OCI-LY7 (cell line): ENCODE measurements at regions not wholly inside any gene's neighbourhood (a gene's known extent, or its start where the extent isn't known, plus 50 kb on each side); places are given as distances from the start of the nearest gene placed in this dataset.

Source experiments
- BruUV-seq: library from RNA; stranded (reverse); fragments of 400-500 nt; replicated peaks from 2 replicates; lab custom pipeline; 2021; lab: Mats Ljungman, UMichigan
- CTCF ChIA-PET: fragments of 300-600 bp; sonication (Branson Sonifier 250); formaldehyde crosslinking; loops from one replicate; lab custom pipeline; 2022; ENCODE audit warnings: antibody characterized with exemption; ENCODE audit not compliant: unreplicated experiment; lab: Charles Lee
- POLR2A ChIA-PET: fragments of 300-600 bp; sonication (Branson Sonifier 250); formaldehyde crosslinking; loops from one replicate; lab custom pipeline; 2022; ENCODE audit warnings: antibody characterized with exemption; lab: Charles Lee
- DNase-seq: peaks from one replicate; pipeline ENCODE4 v3.0.0-alpha.2; 2015; ENCODE audit warnings: low spot score
- H2AFZ ChIP-seq: fragments of 200-600 bp; sonication (generic), shearing (Covaris generic); 2 replicates; pipeline ENCODE4 v1.6.1; 2014; ENCODE audit warnings: mild to moderate bottlenecking, antibody characterized with exemption, low read length, moderate library complexity
- H3K27ac ChIP-seq: fragments of 200-600 bp; sonication (generic); 2 replicates; pipeline ENCODE4 v1.5.1; 2014; ENCODE audit warnings: mixed run types, low read depth, mild to moderate bottlenecking, moderate library complexity, low read length, inconsistent platforms; ENCODE audit not compliant: poor library complexity, severe bottlenecking
- H3K36me3 ChIP-seq: fragments of 200-600 bp; sonication (generic); 2 replicates; pipeline ENCODE4 v1.6.1; 2014; ENCODE audit warnings: mild to moderate bottlenecking, antibody characterized with exemption, low read length, moderate library complexity, mixed read lengths; ENCODE audit not compliant: insufficient read depth
- H3K4me1 ChIP-seq: fragments of 200-600 bp; sonication (generic); 2 replicates; pipeline ENCODE4 v1.5.1; 2014; ENCODE audit warnings: mild to moderate bottlenecking, low read length; ENCODE audit not compliant: insufficient read depth, poor library complexity, severe bottlenecking
- H3K4me2 ChIP-seq: fragments of 200-600 bp; sonication (generic); 2 replicates; pipeline ENCODE4 v1.6.1; 2014; ENCODE audit warnings: mild to moderate bottlenecking, low read length
- H3K4me3 ChIP-seq: fragments of 200-600 bp; sonication (generic); 2 replicates; pipeline ENCODE4 v1.5.1; 2014; ENCODE audit warnings: mild to moderate bottlenecking, low read depth, low read length; ENCODE audit not compliant: poor library complexity, severe bottlenecking
- H3K79me2 ChIP-seq: fragments of 200-600 bp; sonication (generic); 2 replicates; pipeline ENCODE4 v1.6.1; 2016; ENCODE audit warnings: low read depth, mild to moderate bottlenecking, low read length, moderate library complexity, mixed read lengths; ENCODE audit not compliant: insufficient read depth
- H3K9me2 ChIP-seq: fragments of 200-600 bp; sonication (generic); 2 replicates; pipeline ENCODE4 v1.6.1; 2016; ENCODE audit warnings: mild to moderate bottlenecking, low read length, mixed read lengths; ENCODE audit not compliant: insufficient read depth
- H3K9me3 ChIP-seq: fragments of 200-600 bp; sonication (generic); 2 replicates; pipeline ENCODE4 v1.6.1; 2014; ENCODE audit warnings: mild to moderate bottlenecking, mixed run types, low read length, mixed read lengths
- H4K20me1 ChIP-seq: fragments of 200-600 bp; sonication (generic); 2 replicates; pipeline ENCODE4 v1.6.1; 2014; ENCODE audit warnings: mild to moderate bottlenecking, antibody characterized with exemption, low read length, moderate library complexity, mixed read lengths; ENCODE audit not compliant: insufficient read depth
- EZH2phosphoT487 ChIP-seq: fragments of 200-600 bp; sonication (generic); IDR thresholded peaks from 2 replicates; pipeline ENCODE4 v1.6.1; 2018; ENCODE audit warnings: low read depth, borderline replicate concordance, mild to moderate bottlenecking, mixed run types, antibody characterized with exemption, low read length, moderate library complexity, mixed read lengths
- intact Hi-C: fragments of 100-400 bp; cut with micrococcal nuclease; formaldehyde crosslinking; loops from one replicate; pipeline ENCODE4 v1.10.0; 2022; ENCODE audit not compliant: unreplicated experiment
- TF ChIP-seq, protein P1 (sequence below): fragments of 200-600 bp; sonication (generic); conservative IDR thresholded peaks from 2 replicates; pipeline ENCODE4 v1.5.1; 2014; ENCODE audit warnings: mild to moderate bottlenecking, antibody characterized with exemption, low read length, moderate library complexity, mixed read lengths

DNA sequence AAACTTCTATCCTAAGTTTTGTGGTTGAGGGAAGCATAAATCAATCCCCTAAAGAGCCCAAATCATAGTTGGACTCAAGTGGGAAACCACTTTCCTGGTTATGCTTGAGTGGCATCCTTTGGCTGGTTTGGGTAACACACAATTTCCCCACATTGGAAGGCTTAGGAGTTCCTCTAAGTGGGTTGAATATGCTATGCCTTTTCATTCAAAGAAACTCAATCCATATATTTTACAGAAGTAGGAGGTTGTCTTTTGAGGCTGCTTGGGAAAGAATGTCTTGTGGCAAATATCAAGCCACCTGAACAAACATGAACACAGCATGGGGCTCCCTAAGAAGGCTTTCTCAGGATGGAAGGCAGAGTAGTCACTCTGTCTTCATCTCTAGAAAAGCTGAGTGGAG lies 121.1 kb downstream of the SPATA31D1 start:
- H3K9me2 ChIP-seq = no peaks in the 10 kb centered on the region
- ChIA-PET CTCF (no interaction called here), POLR2A (no interaction called here)
- H2AFZ ChIP-seq = no peak overlapping the region
- no TSS peak for BruUV-seq
- H3K4me2 ChIP-seq = no peak overlapping the region
- DNase-seq = no peak
- intact Hi-C loops = loop anchor here (10.0 kb wide), 1 partner anchor 395 kb away; no protein-coding TSS in a partner anchor
- H3K4me1 ChIP-seq = peaks cover 8% of the 10 kb centered on the region
- H3K79me2 ChIP-seq = no peaks in the 10 kb centered on the region
- H4K20me1 ChIP-seq = no peaks in the 10 kb centered on the region
- H3K9me3 ChIP-seq = 0 out of 2 replicates have a peak, but pooled peaks cover 5% of the 10 kb centered on the region
- H3K4me3 ChIP-seq = no peak overlapping the region
- TF ChIP-seq EZH2phosphoT487 = no peak
- TF ChIP-seq, protein P1, sequence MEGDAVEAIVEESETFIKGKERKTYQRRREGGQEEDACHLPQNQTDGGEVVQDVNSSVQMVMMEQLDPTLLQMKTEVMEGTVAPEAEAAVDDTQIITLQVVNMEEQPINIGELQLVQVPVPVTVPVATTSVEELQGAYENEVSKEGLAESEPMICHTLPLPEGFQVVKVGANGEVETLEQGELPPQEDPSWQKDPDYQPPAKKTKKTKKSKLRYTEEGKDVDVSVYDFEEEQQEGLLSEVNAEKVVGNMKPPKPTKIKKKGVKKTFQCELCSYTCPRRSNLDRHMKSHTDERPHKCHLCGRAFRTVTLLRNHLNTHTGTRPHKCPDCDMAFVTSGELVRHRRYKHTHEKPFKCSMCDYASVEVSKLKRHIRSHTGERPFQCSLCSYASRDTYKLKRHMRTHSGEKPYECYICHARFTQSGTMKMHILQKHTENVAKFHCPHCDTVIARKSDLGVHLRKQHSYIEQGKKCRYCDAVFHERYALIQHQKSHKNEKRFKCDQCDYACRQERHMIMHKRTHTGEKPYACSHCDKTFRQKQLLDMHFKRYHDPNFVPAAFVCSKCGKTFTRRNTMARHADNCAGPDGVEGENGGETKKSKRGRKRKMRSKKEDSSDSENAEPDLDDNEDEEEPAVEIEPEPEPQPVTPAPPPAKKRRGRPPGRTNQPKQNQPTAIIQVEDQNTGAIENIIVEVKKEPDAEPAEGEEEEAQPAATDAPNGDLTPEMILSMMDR = no peak
- H3K36me3 ChIP-seq = no peaks in the 10 kb centered on the region
- H3K27ac ChIP-seq = no peak overlapping the region

DNA sequence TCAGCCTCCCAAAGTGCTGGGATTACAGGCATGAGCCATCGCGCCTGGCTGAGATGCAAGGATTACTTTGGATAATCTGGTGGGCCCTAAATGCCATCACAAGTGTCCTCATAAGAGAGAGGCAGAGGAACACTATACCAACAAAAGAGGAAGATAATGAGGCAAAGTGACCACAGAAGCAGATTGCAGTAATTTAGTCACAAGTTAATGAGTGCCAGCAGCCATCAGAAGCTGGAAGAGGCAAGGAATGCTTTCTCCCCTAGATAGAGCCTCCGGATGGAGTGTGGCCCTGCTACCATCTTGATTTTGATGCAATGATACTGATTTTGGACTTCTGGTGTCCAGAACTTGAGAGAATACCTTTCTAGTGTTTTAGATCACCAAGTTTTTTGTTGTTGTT lies 122.3 kb downstream of the SPATA31D1 start:
- TF ChIP-seq, protein P1 = no peak
- no peak for TF ChIP-seq EZH2phosphoT487
- no peak overlapping the region for H3K4me2 ChIP-seq
- CTCF ChIA-PET = no interaction called here
- no TSS peak for BruUV-seq
- H4K20me1 ChIP-seq = no peaks in the 10 kb centered on the region
- H3K79me2 ChIP-seq = no peaks in the 10 kb centered on the region
- no peaks in the 10 kb centered on the region for H3K9me2 ChIP-seq
- no peak for DNase-seq
- no peak overlapping the region for H2AFZ ChIP-seq
- no peak overlapping the region for H3K4me3 ChIP-seq
- H3K36me3 ChIP-seq = no peaks in the 10 kb centered on the region
- POLR2A ChIA-PET = interaction anchor here (0.6 kb wide), 1 partner anchor 31 kb away, joined by 3 read pairs; no protein-coding TSS in a partner anchor
- H3K27ac ChIP-seq = no peak overlapping the region
- H3K9me3 ChIP-seq = no peaks in the 10 kb centered on the region
- intact Hi-C loops = no loop called here
- peaks cover 7% of the 10 kb centered on the region for H3K4me1 ChIP-seq

DNA sequence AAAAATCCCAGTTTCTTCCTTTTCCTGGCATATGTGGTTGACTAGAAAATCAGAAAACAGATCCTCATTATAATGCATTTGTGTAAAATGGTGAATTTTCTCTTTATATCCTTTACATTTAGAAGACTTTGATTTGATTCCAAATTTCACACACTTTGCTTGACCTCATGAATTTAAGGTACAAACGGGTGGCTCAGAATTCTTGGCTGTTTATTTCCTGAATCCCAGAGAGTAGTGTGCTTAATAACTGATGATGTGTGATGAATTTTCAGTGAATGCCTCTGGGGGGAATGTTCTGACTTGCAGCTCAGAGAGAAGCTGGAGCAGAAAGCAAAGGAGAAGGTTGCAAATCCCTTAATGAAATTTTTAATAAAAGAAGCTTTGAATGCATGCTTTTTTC lies 126.8 kb downstream of the SPATA31D1 start:
- H3K9me3 ChIP-seq = no peaks in the 10 kb centered on the region
- peak overlapping the region; percentile 85; the same call in 1 of the 2 replicates for H2AFZ ChIP-seq
- intact Hi-C loops = no loop called here
- no peaks in the 10 kb centered on the region for H4K20me1 ChIP-seq
- peaks cover 26% of the 10 kb centered on the region for H3K4me1 ChIP-seq
- H3K27ac ChIP-seq = no peak overlapping the region
- ChIA-PET POLR2A (interaction anchor here (0.8 to 7.3 kb wide), 4 partner anchors 13 to 68 kb away, joined by 3 to 109 read pairs (median 18); no protein-coding TSS in a partner anchor), CTCF (interaction anchor here (1.6 kb wide), 1 partner anchor 10 kb away, joined by 3 read pairs; no protein-coding TSS in a partner anchor)
- H3K36me3 ChIP-seq = no peaks in the 10 kb centered on the region
- H3K4me3 ChIP-seq = no peak overlapping the region
- no peak for TF ChIP-seq EZH2phosphoT487
- TF ChIP-seq, protein P1 = no peak
- no peak overlapping the region for H3K4me2 ChIP-seq
- no peaks in the 10 kb centered on the region for H3K79me2 ChIP-seq
- no peak for DNase-seq
- H3K9me2 ChIP-seq = no peaks in the 10 kb centered on the region
- no TSS peak for BruUV-seq
